Thyroid gland (tissue), 4 donors: ENCODE measurements at regions not wholly inside any gene's neighbourhood (a gene's known extent, or its start where the extent isn't known, plus 50 kb on each side); places are given as distances from the start of the nearest gene placed in this dataset.

Experiments
- DNase-seq, 2 donors: peaks; one replicate each; pipeline ENCODE4 v3.0.0-alpha.2; 2019
- H3K27ac ChIP-seq, 3 donors: fragments of 200-600 bp; sonication (generic); 1 replicate in 2 of 3; 2 replicates in 1 of 3; pipeline ENCODE4 v1.5.1; 2016 to 2019; ENCODE audit warnings: mild to moderate bottlenecking in 1 of 3, moderate library complexity in 1 of 3
- H3K27me3 ChIP-seq: fragments of 200-600 bp; sonication (generic); one replicate; pipeline ENCODE4 v1.5.1; 2019
- H3K36me3 ChIP-seq, 2 donors: fragments of 200-600 bp; sonication (generic); one replicate each; pipeline ENCODE4 v1.5.1; 2016 to 2019
- H3K4me1 ChIP-seq, 2 donors: fragments of 200-600 bp; sonication (generic); one replicate each; pipeline ENCODE4 v1.5.1; 2017 to 2019
- H3K4me3 ChIP-seq, 3 donors: fragments of 200-600 bp; sonication (generic); replicated peaks in 1 of 3; 1 replicate in 2 of 3; 2 replicates in 1 of 3; pipeline ENCODE4 v1.5.1; 2016; ENCODE audit warnings: mild to moderate bottlenecking in 1 of 3
- H3K9me3 ChIP-seq: fragments of 200-600 bp; sonication (generic); one replicate; pipeline ENCODE4 v1.5.1; 2017
- CTCF ChIP-seq, 6 experiments: fragments of 200-600 bp in 3 of 6; fragments of 450-650 bp in 3 of 6; sonication (generic) in 3 of 6; IDR thresholded peaks; one replicate each; pipeline ENCODE4 v1.5.1; 2016 to 2019; ENCODE audit warnings: antibody characterized with exemption in 6 of 6, mild to moderate bottlenecking in 2 of 6, inconsistent platforms in 1 of 6, moderate library complexity in 1 of 6
- POLR2A ChIP-seq, 2 donors: fragments of 450-650 bp; IDR thresholded peaks; one replicate each; pipeline ENCODE4 v1.6.1; 2017; ENCODE audit warnings: antibody characterized with exemption in 2 of 2, mild to moderate bottlenecking in 2 of 2, moderate library complexity in 1 of 2
- WGBS, 2 donors: methylation state at CpG; one replicate each; pipeline ENCODE4 v1.1.5; 2017; 5-methylcytosine and 5-hydroxymethylcytosine counted together
- intact Hi-C: fragments of 100-400 bp; cut with DNase I; formaldehyde crosslinking; loops from one replicate; pipeline ENCODE4 v1.15.1; 2023

DNA sequence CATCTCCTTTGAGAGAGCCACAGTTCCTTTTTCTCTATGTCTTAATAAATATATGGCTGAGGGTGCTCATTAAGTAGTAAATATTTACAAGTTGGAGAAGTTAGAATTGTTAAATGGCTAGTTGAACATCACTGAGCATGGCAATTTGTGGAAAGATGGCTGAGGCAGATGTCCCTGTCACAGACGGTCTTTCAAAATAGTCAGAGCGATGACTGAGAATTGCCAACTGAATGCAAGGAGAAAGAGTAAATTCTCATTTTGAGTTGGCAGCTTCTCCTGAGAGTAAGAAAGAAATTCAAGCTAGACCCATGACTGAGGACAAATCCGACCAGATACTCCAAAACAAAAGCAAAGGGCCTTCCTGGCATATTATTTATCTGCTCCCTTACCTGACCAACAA, 617.9 kb downstream of the KCTD16 start:
- Histone ChIP-seq H3K4me1 (no peaks in the 10 kb centered on the region), H3K9me3 (no peaks in the 10 kb centered on the region), H3K27me3 (no peaks in the 10 kb centered on the region), H3K36me3 (no peaks in the 10 kb centered on the region), H3K27ac (no peak overlapping the region), H3K4me3 (no peak overlapping the region)
- 79 to 86% methylated on average over 3 of the region's 3 CpGs for WGBS, 2 donors
- no peak for TF ChIP-seq CTCF (IDR thresholded peaks at IDR 0.05)
- TF ChIP-seq POLR2A (IDR thresholded peaks at IDR 0.05): no peak
- DNase-seq: no peak
- intact Hi-C loops: no loop called here

DNA sequence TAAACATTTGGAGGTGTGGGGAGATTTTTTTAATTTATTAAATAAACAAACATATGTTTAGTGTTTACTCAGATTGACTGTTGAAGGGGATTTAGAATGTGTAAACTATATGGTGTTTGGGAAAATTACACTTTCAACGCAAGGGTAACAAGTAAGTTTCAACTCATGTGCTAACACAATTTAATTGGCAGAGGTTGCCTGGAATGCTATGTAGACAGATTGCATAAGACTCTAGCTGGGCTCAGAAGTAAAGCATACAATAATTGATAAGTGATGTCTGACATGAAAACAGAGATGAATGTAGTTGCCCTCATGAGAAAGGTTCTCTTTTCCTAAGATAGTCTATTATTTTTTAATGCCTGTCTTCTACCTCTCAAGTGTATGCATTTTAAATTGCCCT, 617.4 kb downstream of the KCTD16 start:
- Histone ChIP-seq H3K27me3 (no peaks in the 10 kb centered on the region), H3K36me3 (no peaks in the 10 kb centered on the region), H3K4me1 (no peaks in the 10 kb centered on the region), H3K4me3 (no peak overlapping the region), H3K9me3 (no peaks in the 10 kb centered on the region), H3K27ac (no peak overlapping the region)
- TF ChIP-seq CTCF (IDR thresholded peaks at IDR 0.05) (no peak), POLR2A (IDR thresholded peaks at IDR 0.05) (no peak)
- intact Hi-C loops: no loop called here
- no peak for DNase-seq
- WGBS, 2 donors: 88 to 92% methylated on average over 1 of the region's 1 CpG

DNA sequence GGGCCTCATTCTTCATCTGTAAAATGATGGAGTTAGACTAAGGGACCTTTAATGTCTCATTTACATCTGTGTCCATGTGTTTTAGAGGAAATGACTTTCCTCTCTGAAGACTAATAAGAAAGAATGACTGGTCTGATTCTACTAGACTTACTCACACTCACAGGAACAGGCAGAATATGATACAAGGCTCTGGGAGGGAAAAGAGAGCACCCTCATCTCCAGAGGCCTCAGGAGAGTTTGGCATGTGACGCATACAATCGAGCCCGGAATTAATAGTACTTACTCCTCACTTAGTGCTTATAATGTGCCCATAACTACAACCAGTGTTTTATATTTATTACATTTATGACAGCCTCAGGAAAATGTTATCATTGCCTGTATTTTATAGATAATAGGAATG, 608.7 kb downstream of the KCTD16 start:
- no peak for DNase-seq
- Histone ChIP-seq H3K4me3 (no peak overlapping the region), H3K4me1 (no peaks in the 10 kb centered on the region), H3K27ac (no peak overlapping the region), H3K27me3 (no peaks in the 10 kb centered on the region), H3K36me3 (no peaks in the 10 kb centered on the region), H3K9me3 (no peaks in the 10 kb centered on the region)
- 75 to 91% methylated on average over 3 of the region's 3 CpGs for WGBS, 2 donors
- intact Hi-C loops: no loop called here
- no peak for TF ChIP-seq POLR2A (IDR thresholded peaks at IDR 0.05)
- TF ChIP-seq CTCF (IDR thresholded peaks at IDR 0.05): no peak

DNA sequence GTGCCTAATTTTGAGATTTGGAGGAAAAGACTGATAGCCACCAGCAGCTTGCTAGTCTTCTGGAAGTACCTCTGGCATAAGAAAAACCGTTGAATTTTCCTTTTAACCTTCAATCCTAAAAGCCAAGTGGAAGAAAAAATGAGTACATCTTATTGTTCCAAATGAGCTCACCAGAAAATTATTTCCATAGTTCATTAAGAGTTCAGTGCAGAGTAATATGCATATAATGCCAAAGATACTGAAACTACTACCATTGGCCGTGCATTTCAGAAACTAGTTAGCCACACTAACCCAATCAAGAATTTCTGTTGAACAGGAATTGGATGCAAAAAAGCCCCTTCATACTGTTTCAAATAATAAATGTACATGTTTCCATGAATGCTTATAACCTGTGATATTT, 607.9 kb downstream of the KCTD16 start:
- Histone ChIP-seq H3K27me3 (no peaks in the 10 kb centered on the region), H3K27ac (no peak overlapping the region), H3K36me3 (no peaks in the 10 kb centered on the region), H3K4me3 (no peak overlapping the region), H3K4me1 (no peaks in the 10 kb centered on the region), H3K9me3 (no peaks in the 10 kb centered on the region)
- DNase-seq: no peak
- intact Hi-C loops: no loop called here
- TF ChIP-seq CTCF (IDR thresholded peaks at IDR 0.05) (no peak), POLR2A (IDR thresholded peaks at IDR 0.05) (no peak)
- 78 to 82% methylated on average over 2 of the region's 2 CpGs for WGBS, 2 donors

DNA sequence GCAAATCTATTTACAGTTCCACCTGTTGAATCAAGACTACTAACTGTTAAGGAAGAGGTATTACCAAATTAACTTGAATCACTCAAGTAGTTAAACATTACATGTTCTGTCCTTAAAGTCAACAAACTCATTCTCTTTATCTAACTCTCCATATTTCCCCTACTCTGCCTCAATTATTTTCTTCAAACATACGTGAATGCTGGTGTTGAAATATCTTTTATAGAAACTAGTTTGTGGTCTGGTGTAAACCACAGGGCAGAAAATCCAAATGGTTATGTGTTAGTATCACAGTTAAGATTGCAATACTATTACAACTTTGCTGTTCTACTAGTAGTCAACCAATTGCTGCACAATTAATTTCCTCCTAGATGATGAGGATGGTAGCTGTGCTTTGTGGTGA, 603.5 kb downstream of the KCTD16 start:
- DNase-seq: no peak
- no peaks in the 10 kb centered on the region for H3K36me3 ChIP-seq
- no peak overlapping the region for H3K27ac ChIP-seq
- no peaks in the 10 kb centered on the region for H3K4me1 ChIP-seq
- intact Hi-C loops: no loop called here
- TF ChIP-seq CTCF (IDR thresholded peaks at IDR 0.05) (no peak), POLR2A (IDR thresholded peaks at IDR 0.05) (no peak)
- H3K9me3 ChIP-seq: no peaks in the 10 kb centered on the region
- 72 to 77% methylated on average over 1 of the region's 1 CpG for WGBS, 2 donors
- H3K4me3 ChIP-seq: no peak overlapping the region
- H3K27me3 ChIP-seq: no peaks in the 10 kb centered on the region
